Fibroblast of mammary gland (primary cell): ENCODE measurements at regions not wholly inside any gene's neighbourhood (a gene's known extent, or its start where the extent isn't known, plus 50 kb on each side); places are given as distances from the start of the nearest gene placed in this dataset.

ENCODE experiments used
- DNase-seq: peaks from one replicate; pipeline ENCODE4 v3.0.0-alpha.2; 2010; ENCODE audit warnings: low read depth
- H3K4me3 ChIP-seq: 2 replicates; pipeline ENCODE4 v1.5.1; 2011; ENCODE audit warnings: low read depth, mild to moderate bottlenecking, low read length, moderate library complexity; ENCODE audit not compliant: control insufficient read depth
- CTCF ChIP-seq: conservative IDR thresholded peaks from 2 replicates; pipeline ENCODE4 v1.5.1; 2011; ENCODE audit warnings: low read depth, low read length, inconsistent platforms; ENCODE audit not compliant: control insufficient read depth, insufficient read depth

DNA sequence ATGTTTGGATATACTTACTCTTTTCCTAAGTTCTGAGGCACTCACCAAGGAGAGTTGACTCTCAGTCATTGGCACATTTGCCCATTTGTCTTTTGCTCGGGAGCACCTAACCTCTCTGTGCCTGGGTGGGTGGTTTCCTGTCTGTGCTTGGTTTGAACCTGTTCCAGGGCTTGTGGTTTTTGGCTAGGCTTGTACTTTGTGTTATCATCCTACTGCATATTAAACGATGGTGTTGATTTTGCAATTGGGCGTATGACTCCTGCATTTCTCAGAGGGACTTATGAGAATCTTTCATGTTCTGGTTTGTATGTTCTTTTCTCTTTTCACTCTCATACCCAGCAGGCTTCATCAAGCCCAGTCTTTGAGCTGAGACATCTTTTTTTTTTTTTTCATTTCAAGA, 161.7 kb downstream of the BTC start:
- TF ChIP-seq CTCF: no peak
- peak; percentile 100 for DNase-seq
- H3K4me3 ChIP-seq: no peak overlapping the region

DNA sequence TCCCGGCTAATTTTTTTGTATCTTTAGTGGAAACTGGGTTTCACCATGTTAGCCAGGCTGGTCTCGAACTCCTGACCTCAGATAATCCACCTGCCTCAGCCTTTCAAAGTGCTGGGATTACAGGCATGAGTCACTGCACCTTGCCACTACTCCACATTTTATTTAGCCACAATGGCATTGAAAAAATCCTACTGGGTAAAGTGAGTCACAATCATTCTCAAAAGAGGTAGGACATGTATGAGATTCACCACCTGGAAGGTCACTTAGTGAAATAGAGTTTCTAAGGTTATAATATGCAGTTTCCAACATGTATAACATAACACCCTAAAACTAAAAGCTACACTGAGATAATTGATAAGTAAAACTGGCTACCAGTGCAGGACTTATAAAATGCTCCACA, 159.2 kb downstream of the BTC start:
- no peak for TF ChIP-seq CTCF
- no peak for DNase-seq
- H3K4me3 ChIP-seq: no peak overlapping the region

DNA sequence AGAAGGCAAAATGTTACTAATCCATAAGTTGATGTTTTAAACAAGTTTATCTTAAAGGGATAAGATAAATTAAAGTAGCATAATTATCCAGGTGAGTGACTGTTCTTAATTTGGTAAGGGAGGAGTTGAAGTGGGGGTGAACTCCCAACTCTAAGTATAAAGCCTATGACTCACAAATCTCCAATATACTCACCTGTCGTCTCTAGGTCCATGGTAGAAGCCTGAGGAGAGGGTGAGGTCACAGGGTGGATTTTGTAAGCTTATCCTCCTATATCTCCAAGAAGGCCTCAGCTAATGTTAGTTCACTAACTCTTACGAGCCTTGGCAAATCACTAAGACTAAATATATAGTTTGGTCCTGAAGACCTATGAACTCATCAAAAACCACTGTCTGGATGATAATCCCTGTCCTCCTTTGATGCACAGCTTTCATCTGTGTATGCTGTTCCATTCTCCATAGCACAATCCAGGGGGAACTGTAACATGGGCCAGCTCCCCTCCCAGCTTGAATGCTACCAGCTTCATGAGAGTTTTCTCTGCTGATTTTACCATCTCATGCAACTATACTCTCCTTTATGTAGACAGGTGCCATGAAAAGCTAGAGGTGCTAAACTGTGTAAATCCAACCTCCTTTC, 158.7 kb downstream of the BTC start:
- TF ChIP-seq CTCF: no peak
- DNase-seq: no peak

DNA sequence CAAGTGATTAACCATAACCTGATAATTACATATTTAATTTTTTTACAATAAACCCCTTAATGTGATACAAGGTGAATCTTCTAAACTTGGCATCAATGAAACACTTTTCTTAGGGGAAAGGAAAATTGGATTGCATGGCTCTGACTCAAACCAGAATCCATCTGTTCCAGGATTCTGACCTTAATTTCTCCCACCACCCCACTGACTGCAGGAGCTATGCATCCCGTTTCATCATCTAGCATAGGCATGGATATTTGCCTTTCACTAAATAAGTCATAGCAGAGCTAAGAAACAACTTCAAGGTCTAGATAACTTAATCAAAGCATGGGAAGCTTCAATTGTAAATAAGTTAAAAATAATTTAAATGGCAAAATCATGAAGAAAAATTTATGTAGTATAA, 156.3 kb downstream of the BTC start:
- peak; percentile 93 for DNase-seq
- no peak overlapping the region for H3K4me3 ChIP-seq
- TF ChIP-seq CTCF: no peak

More for the DNA sequence above, 158.7 kb downstream of the BTC start:
- H3K4me3 ChIP-seq: no peak overlapping the region

- TF ChIP-seq CTCF: no peak
- H3K4me3 ChIP-seq: no peak overlapping the region
- DNase-seq: peak; percentile 62
Measured at GRCh38 chr4:74638689-74639088, 155.6 kb downstream of the BTC start.

- DNase-seq: peak; percentile 94
- no peak for TF ChIP-seq CTCF
- H3K4me3 ChIP-seq: no peak overlapping the region
Measured at GRCh38 chr4:74640111-74640903, 154.0 kb downstream of the BTC start.

- TF ChIP-seq CTCF: no peak
- no peak overlapping the region for H3K4me3 ChIP-seq
- DNase-seq: no peak
Measured at GRCh38 chr4:74642006-74642405, 152.3 kb downstream of the BTC start.
